ENCODE measurements at regions not wholly inside any gene's neighbourhood (a gene's known extent, or its start where the extent isn't known, plus 50 kb on each side); places are given as distances from the start of the nearest gene placed in this dataset.

GRCh38 chrX:113260474-113260873, 419.8 kb upstream of the AMOT start:
- H3K9me3 ChIP-seq: no peaks in the 10 kb centered on the region

GRCh38 chrX:113222305-113222704, 381.7 kb upstream of the AMOT start:
- no peaks in the 10 kb centered on the region for H3K9me3 ChIP-seq
- H3K4me3 ChIP-seq: no peak overlapping the region
- DNase-seq: no peak
- no peaks in the 10 kb centered on the region for H3K4me1 ChIP-seq
- TF ChIP-seq POLR2A (IDR thresholded peaks at IDR 0.05): no peak
- no peak for TF ChIP-seq CTCF (IDR thresholded peaks at IDR 0.05)
- no peak overlapping the region for H3K27ac ChIP-seq
- H3K36me3 ChIP-seq: no peaks in the 10 kb centered on the region
- no peaks in the 10 kb centered on the region for H3K27me3 ChIP-seq

More at GRCh38 chrX:113260474-113260873, 419.8 kb upstream of the AMOT start:
- no peak for DNase-seq
- no peak for TF ChIP-seq POLR2A (IDR thresholded peaks at IDR 0.05)
- no peak for TF ChIP-seq CTCF (IDR thresholded peaks at IDR 0.05)
- Histone ChIP-seq H3K27me3 (no peaks in the 10 kb centered on the region), H3K27ac (no peak overlapping the region), H3K4me1 (no peaks in the 10 kb centered on the region), H3K36me3 (no peaks in the 10 kb centered on the region), H3K4me3 (no peak overlapping the region)

- Histone ChIP-seq H3K4me3 (no peak overlapping the region), H3K27ac (no peak overlapping the region), H3K27me3 (no peaks in the 10 kb centered on the region), H3K4me1 (no peaks in the 10 kb centered on the region), H3K9me3 (no peaks in the 10 kb centered on the region), H3K36me3 (no peaks in the 10 kb centered on the region)
- no peak for DNase-seq
- TF ChIP-seq POLR2A (IDR thresholded peaks at IDR 0.05): no peak
- TF ChIP-seq CTCF (IDR thresholded peaks at IDR 0.05): no peak
Measured at GRCh38 chrX:113212052-113212451, 371.4 kb upstream of the AMOT start.

- H3K27me3 ChIP-seq: no peaks in the 10 kb centered on the region
- no peaks in the 10 kb centered on the region for H3K9me3 ChIP-seq
- DNase-seq: no peak
- TF ChIP-seq CTCF (IDR thresholded peaks at IDR 0.05) (no peak), POLR2A (IDR thresholded peaks at IDR 0.05) (no peak)
- no peaks in the 10 kb centered on the region for H3K4me1 ChIP-seq
- H3K36me3 ChIP-seq: no peaks in the 10 kb centered on the region
- H3K4me3 ChIP-seq: no peak overlapping the region
- H3K27ac ChIP-seq: no peak overlapping the region
Measured at GRCh38 chrX:113202601-113203000, 362.0 kb upstream of the AMOT start.

GRCh38 chrX:113195949-113196348, 355.3 kb upstream of the AMOT start:
- no peak for TF ChIP-seq CTCF (IDR thresholded peaks at IDR 0.05)
- Histone ChIP-seq H3K4me3 (no peak overlapping the region), H3K4me1 (no peaks in the 10 kb centered on the region), H3K36me3 (no peaks in the 10 kb centered on the region), H3K9me3 (no peaks in the 10 kb centered on the region), H3K27me3 (no peaks in the 10 kb centered on the region), H3K27ac (no peak overlapping the region)
- DNase-seq: no peak

- TF ChIP-seq POLR2A (IDR thresholded peaks at IDR 0.05) (no peak), CTCF (IDR thresholded peaks at IDR 0.05) (no peak)
- Histone ChIP-seq H3K4me1 (no peaks in the 10 kb centered on the region), H3K27me3 (no peaks in the 10 kb centered on the region), H3K9me3 (no peaks in the 10 kb centered on the region), H3K36me3 (no peaks in the 10 kb centered on the region), H3K27ac (no peak overlapping the region), H3K4me3 (no peak overlapping the region)
- DNase-seq: no peak
Measured at GRCh38 chrX:113192418-113192817, 351.8 kb upstream of the AMOT start.
